ENCODE measurements at regions not wholly inside any gene's neighbourhood (a gene's known extent, or its start where the extent isn't known, plus 50 kb on each side); places are given as distances from the start of the nearest gene placed in this dataset.
"Not testable (repeated sequence)": the region's sequence is repeated elsewhere in the genome, so short reads cannot be mapped to it uniquely, and the experiment has no call there.

DNA sequence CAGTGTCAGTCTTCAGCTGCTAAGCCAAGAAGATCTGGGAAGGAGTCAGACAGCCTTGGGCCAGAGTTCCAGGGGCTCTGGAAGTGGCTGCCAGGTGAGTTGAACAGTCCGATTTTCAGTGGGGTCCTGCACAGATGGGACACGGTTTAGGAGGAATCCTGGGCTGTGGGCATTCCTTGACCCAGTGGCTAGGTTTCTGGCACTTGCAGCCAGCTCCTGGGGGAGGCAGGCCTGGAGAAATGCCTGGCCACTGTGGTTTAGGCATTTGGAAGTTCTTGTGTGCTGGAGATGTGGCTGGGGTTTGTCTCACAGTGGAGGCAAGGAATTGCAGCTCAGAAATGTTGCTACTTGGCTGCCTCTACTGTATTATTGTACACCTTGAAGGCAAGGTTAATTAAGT, 286.4 kb upstream of the C1orf174 start:
- H3K79me2 ChIP-seq (ENCODE audit: control insufficient read depth, insufficient read depth, low read length): not testable (repeated sequence)

DNA sequence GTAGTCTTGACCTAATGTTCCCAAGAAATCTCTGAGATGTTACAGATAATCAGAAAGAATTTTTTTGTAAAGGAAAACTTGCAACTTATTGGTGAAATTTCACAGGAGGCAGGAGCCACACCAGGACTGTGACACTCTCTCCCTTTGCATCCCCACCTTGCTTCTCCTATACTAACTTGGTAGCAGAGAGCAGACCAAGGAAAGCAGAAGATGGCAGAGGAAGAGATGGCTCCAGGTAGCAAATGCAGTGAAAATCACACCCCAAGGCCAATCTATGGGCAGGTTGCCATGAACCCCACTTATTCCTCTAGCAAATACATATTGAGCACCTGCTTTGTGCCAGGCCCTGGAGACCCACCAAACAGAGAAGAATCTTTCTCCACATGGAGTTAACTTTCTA, 303.4 kb upstream of the C1orf174 start:
- no peak for FAIRE-seq
- H4K20me1 ChIP-seq (replicated peaks; ENCODE audit: control insufficient read depth, extremely low read depth, insufficient read depth, low read length): no peaks in the 10 kb centered on the region

More for the DNA sequence above, 286.4 kb upstream of the C1orf174 start:
- H3K9me1 ChIP-seq (replicated peaks; ENCODE audit: control insufficient read depth, extremely low read depth, insufficient read depth, low read length); BruUV-seq (replicated peaks); H3K27ac ChIP-seq (ENCODE audit: insufficient read depth, low read depth, low read length); H3K4me2 ChIP-seq (ENCODE audit: insufficient read depth, low read length); H2AFZ ChIP-seq (ENCODE audit: low read depth, low read length); H3K4me1 ChIP-seq (ENCODE audit: control insufficient read depth, extremely low read depth, insufficient read depth, low read length); H3K36me3 ChIP-seq (ENCODE audit: control insufficient read depth in 2 of 2, extremely low read depth in 1 of 2, insufficient read depth in 2 of 2, low read length in 2 of 2); H3K4me3 ChIP-seq (replicated peaks in 1 of 3; ENCODE audit: insufficient read depth in 1 of 3, low read depth in 1 of 3, low read length in 3 of 3); POLR2A ChIA-PET; DNase-seq (ENCODE audit: low read depth, low spot score); intact Hi-C loops (cut with micrococcal nuclease); FAIRE-seq; dilution Hi-C loops (cut with MboI; ENCODE audit: extremely low pct_ligation_motif_present, low sequenced_read_pairs); H3K27me3 ChIP-seq (ENCODE audit: control insufficient read depth in 2 of 2, insufficient read depth in 2 of 2, low read length in 2 of 2); H3K9ac ChIP-seq (replicated peaks; ENCODE audit: extremely low read depth, insufficient read depth, low read length); H3K9me3 ChIP-seq (replicated peaks; ENCODE audit: control insufficient read depth, insufficient read depth, low read length); CTCF ChIA-PET; H4K20me1 ChIP-seq (replicated peaks; ENCODE audit: control insufficient read depth, extremely low read depth, insufficient read depth, low read length): not testable (repeated sequence)

DNA sequence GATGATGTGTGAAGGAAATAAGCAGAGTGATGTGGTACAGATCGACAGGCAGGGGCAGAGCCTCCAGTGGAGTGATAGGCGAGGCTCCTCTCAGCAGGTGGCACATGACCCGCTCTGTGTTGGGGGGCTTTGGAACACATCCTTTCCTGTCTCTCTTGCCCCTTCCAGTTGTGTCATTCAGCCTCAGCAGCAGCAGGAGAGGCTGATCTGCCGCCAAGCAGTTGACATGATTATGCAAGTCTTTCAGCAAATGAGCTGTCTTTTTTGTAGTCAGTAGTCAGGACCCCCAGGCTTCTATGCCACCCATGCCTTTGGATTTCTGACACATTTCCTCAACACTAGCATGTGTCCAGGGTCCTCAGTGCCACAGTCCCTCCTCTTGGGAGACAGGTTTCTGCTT, 307.1 kb upstream of the C1orf174 start:
- no peak for DNase-seq (ENCODE audit: low read depth, low spot score)
- Histone ChIP-seq H2AFZ (ENCODE audit: low read depth, low read length) (no peak overlapping the region), H3K4me3 (replicated peaks in 1 of 3; ENCODE audit: insufficient read depth in 1 of 3, low read depth in 1 of 3, low read length in 3 of 3) (no peak overlapping the region), H3K27ac (ENCODE audit: insufficient read depth, low read depth, low read length) (no peak overlapping the region), H4K20me1 (replicated peaks; ENCODE audit: control insufficient read depth, extremely low read depth, insufficient read depth, low read length) (no peaks in the 10 kb centered on the region), H3K36me3 (ENCODE audit: control insufficient read depth in 2 of 2, extremely low read depth in 1 of 2, insufficient read depth in 2 of 2, low read length in 2 of 2) (no peaks in the 10 kb centered on the region), H3K4me2 (ENCODE audit: insufficient read depth, low read length) (no peak overlapping the region), H3K4me1 (ENCODE audit: control insufficient read depth, extremely low read depth, insufficient read depth, low read length) (no peaks in the 10 kb centered on the region), H3K9me3 (replicated peaks; ENCODE audit: control insufficient read depth, insufficient read depth, low read length) (peaks cover 6% of the 10 kb centered on the region), H3K9ac (replicated peaks; ENCODE audit: extremely low read depth, insufficient read depth, low read length) (no peak overlapping the region), H3K79me2 (ENCODE audit: control insufficient read depth, insufficient read depth, low read length) (no peaks in the 10 kb centered on the region), H3K27me3 (ENCODE audit: control insufficient read depth in 2 of 2, insufficient read depth in 2 of 2, low read length in 2 of 2) (no peaks in the 10 kb centered on the region), H3K9me1 (replicated peaks; ENCODE audit: control insufficient read depth, extremely low read depth, insufficient read depth, low read length) (no peaks in the 10 kb centered on the region)
- intact Hi-C loops (cut with micrococcal nuclease): no loop called here
- no TSS peak for BruUV-seq (replicated peaks)
- POLR2A ChIA-PET: no interaction called here
- FAIRE-seq: no peak
- dilution Hi-C loops (cut with MboI; ENCODE audit: extremely low pct_ligation_motif_present, low sequenced_read_pairs): no loop called here
- CTCF ChIA-PET: no interaction called here
- TF ChIP-seq POLR2AphosphoS5 (IDR thresholded peaks at IDR 0.05; ENCODE audit: insufficient read depth, low read depth, low read length): no peak
- no peak for TF ChIP-seq EZH2 (IDR thresholded peaks at IDR 0.05; ENCODE audit: borderline replicate concordance, low read depth, low read length, severe bottlenecking)
- TF ChIP-seq, protein P1, sequence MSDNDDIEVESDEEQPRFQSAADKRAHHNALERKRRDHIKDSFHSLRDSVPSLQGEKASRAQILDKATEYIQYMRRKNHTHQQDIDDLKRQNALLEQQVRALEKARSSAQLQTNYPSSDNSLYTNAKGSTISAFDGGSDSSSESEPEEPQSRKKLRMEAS (IDR thresholded peaks at IDR 0.05; ENCODE audit: insufficient read depth, insufficient read length): no peak

More for the DNA sequence above, 303.4 kb upstream of the C1orf174 start:
- H3K9ac ChIP-seq (replicated peaks; ENCODE audit: extremely low read depth, insufficient read depth, low read length): no peak overlapping the region
- H3K4me3 ChIP-seq (replicated peaks in 1 of 3; ENCODE audit: insufficient read depth in 1 of 3, low read depth in 1 of 3, low read length in 3 of 3): no peak overlapping the region
- CTCF ChIA-PET: no interaction called here
- POLR2A ChIA-PET: no interaction called here
- no TSS peak for BruUV-seq (replicated peaks)
- intact Hi-C loops (cut with micrococcal nuclease): no loop called here
- no peak overlapping the region for H2AFZ ChIP-seq (ENCODE audit: low read depth, low read length)
- H3K36me3 ChIP-seq (ENCODE audit: control insufficient read depth in 2 of 2, extremely low read depth in 1 of 2, insufficient read depth in 2 of 2, low read length in 2 of 2): no peaks in the 10 kb centered on the region
- H3K4me2 ChIP-seq (ENCODE audit: insufficient read depth, low read length): no peak overlapping the region
- H3K79me2 ChIP-seq (ENCODE audit: control insufficient read depth, insufficient read depth, low read length): no peaks in the 10 kb centered on the region
- no peaks in the 10 kb centered on the region for H3K9me1 ChIP-seq (replicated peaks; ENCODE audit: control insufficient read depth, extremely low read depth, insufficient read depth, low read length)
- H3K9me3 ChIP-seq (replicated peaks; ENCODE audit: control insufficient read depth, insufficient read depth, low read length): peaks cover 6% of the 10 kb centered on the region
- no peak for DNase-seq (ENCODE audit: low read depth, low spot score)
- H3K27me3 ChIP-seq (ENCODE audit: control insufficient read depth in 2 of 2, insufficient read depth in 2 of 2, low read length in 2 of 2): no peaks in the 10 kb centered on the region
- no peak overlapping the region for H3K27ac ChIP-seq (ENCODE audit: insufficient read depth, low read depth, low read length)
- H3K4me1 ChIP-seq (ENCODE audit: control insufficient read depth, extremely low read depth, insufficient read depth, low read length): no peaks in the 10 kb centered on the region
- no peak for TF ChIP-seq MYC (IDR thresholded peaks at IDR 0.05; ENCODE audit: low read depth, low read length)
- dilution Hi-C loops (cut with MboI; ENCODE audit: extremely low pct_ligation_motif_present, low sequenced_read_pairs): no loop called here
